CD14-positive monocyte (primary cell): ENCODE measurements at regions not wholly inside any gene's neighbourhood (a gene's known extent, or its start where the extent isn't known, plus 50 kb on each side); places are given as distances from the start of the nearest gene placed in this dataset.

Experiments used
- DNase-seq, 3 donors: peaks; one replicate each; pipeline ENCODE4 v3.0.0-alpha.2; 2011 to 2022
- H2AFZ ChIP-seq: 2 replicates; pipeline ENCODE4 v1.6.0; 2012; ENCODE audit warnings: mild to moderate bottlenecking, low read depth, low read length, inconsistent platforms; ENCODE audit not compliant: insufficient read depth, poor library complexity, severe bottlenecking
- H3K27ac ChIP-seq, 2 donors: 1 replicate in 1 of 2; 2 replicates in 1 of 2; pipeline ENCODE4 v1.5.1; 2012 to 2013; ENCODE audit warnings: low read length in 2 of 2, control low read depth in 1 of 2, inconsistent platforms in 1 of 2, low read depth in 1 of 2, mild to moderate bottlenecking in 1 of 2
- H3K27me3 ChIP-seq, 2 donors: one replicate each; pipeline versions ENCODE4 v1.6.0 to v1.6.1; 2011 to 2013; ENCODE audit warnings: low read length in 2 of 2; ENCODE audit not compliant: control insufficient read depth in 2 of 2, insufficient read depth in 2 of 2
- H3K36me3 ChIP-seq, 2 donors: replicated peaks in 1 of 2; 1 replicate in 1 of 2; 2 replicates in 1 of 2; pipeline versions ENCODE4 v1.5.1 to v1.6.1; 2012 to 2013; ENCODE audit warnings: low read length in 2 of 2, control low read depth in 1 of 2, inconsistent platforms in 1 of 2, mild to moderate bottlenecking in 1 of 2; ENCODE audit not compliant: insufficient read depth in 2 of 2, control insufficient read depth in 1 of 2
- H3K4me1 ChIP-seq, 2 donors: 1 replicate in 1 of 2; 2 replicates in 1 of 2; pipeline versions ENCODE4 v1.5.1 to v1.6.1; 2012 to 2013; ENCODE audit warnings: low read length in 2 of 2, control low read depth in 1 of 2, inconsistent platforms in 1 of 2, mild to moderate bottlenecking in 1 of 2, moderate library complexity in 1 of 2; ENCODE audit not compliant: insufficient read depth in 2 of 2, control insufficient read depth in 1 of 2
- H3K4me2 ChIP-seq: replicated peaks from 2 replicates; pipeline ENCODE3; 2012; ENCODE audit warnings: low read length, moderate library complexity, mild to moderate bottlenecking; ENCODE audit not compliant: poor library complexity, severe bottlenecking; ENCODE audit errors: extremely low read depth
- H3K4me3 ChIP-seq, 3 experiments: fragments of 200-600 bp in 1 of 3; sonication (generic) in 1 of 3; replicated peaks in 1 of 3; 1 replicate in 2 of 3; 2 replicates in 1 of 3; pipeline ENCODE4 v1.5.1; 2011 to 2013; ENCODE audit warnings: low read length in 3 of 3, mild to moderate bottlenecking in 3 of 3, control low read depth in 2 of 3, low read depth in 2 of 3, inconsistent platforms in 1 of 3, moderate library complexity in 1 of 3
- H3K79me2 ChIP-seq: 2 replicates; pipeline ENCODE4 v1.6.0; 2012; ENCODE audit warnings: mild to moderate bottlenecking, control low read depth, inconsistent platforms, low read length, moderate library complexity; ENCODE audit not compliant: insufficient read depth
- H3K9ac ChIP-seq: 2 replicates; pipeline ENCODE4 v1.6.0; 2017; ENCODE audit warnings: low read length, mild to moderate bottlenecking; ENCODE audit not compliant: insufficient read depth, poor library complexity, severe bottlenecking
- H3K9me3 ChIP-seq, 2 donors: replicated peaks in 1 of 2; 1 replicate in 1 of 2; 2 replicates in 1 of 2; pipeline versions ENCODE4 v1.5.1 to v1.6.1; 2012 to 2013; ENCODE audit warnings: low read length in 2 of 2, control low read depth in 1 of 2; ENCODE audit not compliant: control insufficient read depth in 1 of 2, insufficient read depth in 1 of 2
- H4K20me1 ChIP-seq: 2 replicates; pipeline ENCODE4 v1.6.0; 2012; ENCODE audit warnings: mild to moderate bottlenecking, low read length, control low read depth, moderate library complexity; ENCODE audit not compliant: insufficient read depth
- H3K27ac Mint-ChIP-seq, 7 donors: one replicate each; pipeline ENCODE4 v1.8.0; 2020; ENCODE audit warnings: mild to moderate bottlenecking in 7 of 7, mixed read lengths in 7 of 7, moderate library complexity in 6 of 7, inconsistent platforms in 2 of 7
- H3K27me3 Mint-ChIP-seq, 3 donors: one replicate each; pipeline ENCODE4 v1.8.0; 2021 to 2022; ENCODE audit warnings: low read depth in 3 of 3, mild to moderate bottlenecking in 3 of 3, mixed read lengths in 3 of 3, moderate library complexity in 3 of 3, inconsistent platforms in 1 of 3
- H3K36me3 Mint-ChIP-seq, 2 donors: one replicate each; pipeline ENCODE4 v1.8.0; 2020; ENCODE audit warnings: mixed read lengths in 2 of 2, inconsistent platforms in 1 of 2, mild to moderate bottlenecking in 1 of 2
- H3K4me1 Mint-ChIP-seq: one replicate; pipeline ENCODE4 v1.8.0; 2020; ENCODE audit warnings: mild to moderate bottlenecking, mixed read lengths
- H3K4me3 Mint-ChIP-seq, 2 donors: one replicate each; pipeline ENCODE4 v1.8.0; 2020; ENCODE audit warnings: mild to moderate bottlenecking in 2 of 2, mixed read lengths in 2 of 2, moderate library complexity in 1 of 2
- H3K9me3 Mint-ChIP-seq, 7 donors: one replicate each; pipeline ENCODE4 v1.8.0; 2020 to 2022; ENCODE audit warnings: mixed read lengths in 7 of 7, mild to moderate bottlenecking in 6 of 7, moderate library complexity in 6 of 7, inconsistent platforms in 2 of 7
- WGBS: methylation state at CpG from one replicate; pipeline ENCODE4 v1.1.5; 2013; ENCODE audit warnings: missing lambda C conversion rate; ENCODE audit not compliant: insufficient coverage; 5-methylcytosine and 5-hydroxymethylcytosine counted together
- intact Hi-C, 2 donors: fragments of 100-400 bp; cut with micrococcal nuclease; formaldehyde crosslinking; loops; one replicate each; pipeline versions ENCODE4 v1.15.0 to v1.15.1; 2023
- TF ChIP-seq, protein P1 (sequence below): fragments of 200-600 bp; IDR thresholded peaks from one replicate; pipeline ENCODE4 v1.8.0; 2022; ENCODE audit warnings: antibody characterized with exemption, mild to moderate bottlenecking

GRCh38 chr11:92869716-92870115 is 99.7 kb upstream of the MTNR1B start:
- Histone ChIP-seq H4K20me1 (no peaks in the 10 kb centered on the region), H3K36me3 (no peaks in the 10 kb centered on the region), H3K4me3 (no peak overlapping the region), H3K9me3 (no peaks in the 10 kb centered on the region), H3K4me1 (no peaks in the 10 kb centered on the region), H3K79me2 (no peaks in the 10 kb centered on the region), H3K27me3 (no peaks in the 10 kb centered on the region), H3K27ac (no peak overlapping the region), H3K9ac (no peak overlapping the region), H2AFZ (no peak overlapping the region), H3K4me2 (no peak overlapping the region)
- TF ChIP-seq, protein P1, sequence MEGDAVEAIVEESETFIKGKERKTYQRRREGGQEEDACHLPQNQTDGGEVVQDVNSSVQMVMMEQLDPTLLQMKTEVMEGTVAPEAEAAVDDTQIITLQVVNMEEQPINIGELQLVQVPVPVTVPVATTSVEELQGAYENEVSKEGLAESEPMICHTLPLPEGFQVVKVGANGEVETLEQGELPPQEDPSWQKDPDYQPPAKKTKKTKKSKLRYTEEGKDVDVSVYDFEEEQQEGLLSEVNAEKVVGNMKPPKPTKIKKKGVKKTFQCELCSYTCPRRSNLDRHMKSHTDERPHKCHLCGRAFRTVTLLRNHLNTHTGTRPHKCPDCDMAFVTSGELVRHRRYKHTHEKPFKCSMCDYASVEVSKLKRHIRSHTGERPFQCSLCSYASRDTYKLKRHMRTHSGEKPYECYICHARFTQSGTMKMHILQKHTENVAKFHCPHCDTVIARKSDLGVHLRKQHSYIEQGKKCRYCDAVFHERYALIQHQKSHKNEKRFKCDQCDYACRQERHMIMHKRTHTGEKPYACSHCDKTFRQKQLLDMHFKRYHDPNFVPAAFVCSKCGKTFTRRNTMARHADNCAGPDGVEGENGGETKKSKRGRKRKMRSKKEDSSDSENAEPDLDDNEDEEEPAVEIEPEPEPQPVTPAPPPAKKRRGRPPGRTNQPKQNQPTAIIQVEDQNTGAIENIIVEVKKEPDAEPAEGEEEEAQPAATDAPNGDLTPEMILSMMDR, result no peak
- Mint-ChIP-seq H3K4me3 (no peak overlapping the region), H3K36me3 (no peaks in the 10 kb centered on the region), H3K9me3 (peaks cover 0 to 3% (median 2%) of the 10 kb centered on the region in 7 donors), H3K4me1 (no peaks in the 10 kb centered on the region), H3K27me3 (peaks cover 0 to 1% (median 0%) of the 10 kb centered on the region in 3 donors), H3K27ac (peak overlapping the region in 1 of 7 donors; percentile 4)
- intact Hi-C loops, result no loop called here
- DNase-seq, result no peak
- no CpG with 5 or more reads among the region's 1 CpG for WGBS

DNA sequence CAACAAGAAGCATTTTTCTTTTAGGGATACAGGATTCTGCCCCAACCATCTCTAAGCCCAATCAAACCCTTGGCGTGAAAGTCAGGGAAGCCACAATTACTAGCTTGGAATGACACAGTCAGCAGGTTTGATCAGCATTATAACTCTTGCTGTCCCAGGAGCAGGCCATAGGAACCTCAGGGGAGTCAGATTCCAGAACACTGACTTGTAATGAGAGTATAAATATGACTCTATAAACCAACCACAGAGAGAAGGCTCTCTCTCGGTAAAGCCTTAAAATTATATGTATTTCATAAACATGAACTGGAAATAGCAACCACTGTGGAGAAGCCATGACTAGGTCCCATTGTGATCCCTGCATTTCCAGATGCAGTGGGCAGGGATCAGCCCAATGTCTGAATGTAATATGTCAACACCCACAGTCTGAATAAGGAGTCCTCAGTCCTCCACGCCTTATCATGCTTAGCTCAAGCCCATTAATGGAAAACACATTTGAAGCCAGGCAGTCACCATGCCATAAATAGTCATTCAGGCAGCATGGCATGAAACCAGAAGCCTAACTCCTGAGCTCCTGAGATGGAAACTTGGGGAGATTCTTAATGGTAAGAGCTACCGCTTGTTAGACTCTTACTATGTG is 99.1 kb upstream of the MTNR1B start:
- no peaks in the 10 kb centered on the region for H3K36me3 Mint-ChIP-seq
- Histone ChIP-seq H3K4me2 (no peak overlapping the region), H3K9me3 (no peaks in the 10 kb centered on the region), H4K20me1 (no peaks in the 10 kb centered on the region), H3K27ac (no peak overlapping the region), H3K79me2 (no peaks in the 10 kb centered on the region), H3K36me3 (no peaks in the 10 kb centered on the region), H3K4me1 (no peaks in the 10 kb centered on the region), H3K27me3 (no peaks in the 10 kb centered on the region), H2AFZ (no peak overlapping the region), H3K9ac (no peak overlapping the region), H3K4me3 (no peak overlapping the region)
- no peak overlapping the region for H3K27ac Mint-ChIP-seq
- WGBS, result 86% methylated on average over 2 of the region's 4 CpGs
- peaks cover 0 to 3% (median 2%) of the 10 kb centered on the region in 7 donors for H3K9me3 Mint-ChIP-seq
- H3K27me3 Mint-ChIP-seq, result peaks cover 0 to 1% (median 0%) of the 10 kb centered on the region in 3 donors
- H3K4me3 Mint-ChIP-seq, result no peak overlapping the region
- H3K4me1 Mint-ChIP-seq, result no peaks in the 10 kb centered on the region
- intact Hi-C loops, result no loop called here
- TF ChIP-seq, protein P1, result no peak
- no peak for DNase-seq
